ENCODE measurements at regions not wholly inside any gene's neighbourhood (a gene's known extent, or its start where the extent isn't known, plus 50 kb on each side); places are given as distances from the start of the nearest gene placed in this dataset.

DNA sequence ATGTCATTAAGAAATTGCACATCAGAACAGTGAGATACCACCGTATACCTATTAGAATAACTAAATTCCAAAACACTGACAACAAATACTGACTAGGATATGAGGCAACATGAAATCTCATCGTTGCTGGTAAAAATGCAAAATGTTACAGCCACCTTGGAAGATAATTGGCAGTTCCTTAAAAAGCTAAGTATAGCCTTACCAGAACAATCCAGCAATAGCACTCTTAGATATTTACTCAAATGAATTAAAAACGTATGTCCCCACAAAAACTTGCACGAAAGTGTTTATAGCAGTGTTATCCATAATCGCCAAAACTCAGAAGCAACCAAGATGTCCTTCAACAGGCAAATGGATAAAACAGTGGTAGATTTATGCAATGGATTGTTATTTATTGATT is 241.7 kb downstream of the EPHA4 start:
- FAIRE-seq = no peak
- TF ChIP-seq, protein P1, sequence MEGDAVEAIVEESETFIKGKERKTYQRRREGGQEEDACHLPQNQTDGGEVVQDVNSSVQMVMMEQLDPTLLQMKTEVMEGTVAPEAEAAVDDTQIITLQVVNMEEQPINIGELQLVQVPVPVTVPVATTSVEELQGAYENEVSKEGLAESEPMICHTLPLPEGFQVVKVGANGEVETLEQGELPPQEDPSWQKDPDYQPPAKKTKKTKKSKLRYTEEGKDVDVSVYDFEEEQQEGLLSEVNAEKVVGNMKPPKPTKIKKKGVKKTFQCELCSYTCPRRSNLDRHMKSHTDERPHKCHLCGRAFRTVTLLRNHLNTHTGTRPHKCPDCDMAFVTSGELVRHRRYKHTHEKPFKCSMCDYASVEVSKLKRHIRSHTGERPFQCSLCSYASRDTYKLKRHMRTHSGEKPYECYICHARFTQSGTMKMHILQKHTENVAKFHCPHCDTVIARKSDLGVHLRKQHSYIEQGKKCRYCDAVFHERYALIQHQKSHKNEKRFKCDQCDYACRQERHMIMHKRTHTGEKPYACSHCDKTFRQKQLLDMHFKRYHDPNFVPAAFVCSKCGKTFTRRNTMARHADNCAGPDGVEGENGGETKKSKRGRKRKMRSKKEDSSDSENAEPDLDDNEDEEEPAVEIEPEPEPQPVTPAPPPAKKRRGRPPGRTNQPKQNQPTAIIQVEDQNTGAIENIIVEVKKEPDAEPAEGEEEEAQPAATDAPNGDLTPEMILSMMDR (IDR thresholded peaks at IDR 0.05; ENCODE audit: insufficient read depth, missing control alignments) = no peak

GRCh38 chr2:221334481-221335218 is 237.5 kb downstream of the EPHA4 start:
- FAIRE-seq = no peak
- no peak for DNase-seq (ENCODE audit: insufficient read length, low spot score)
- TF ChIP-seq, protein P1 (IDR thresholded peaks at IDR 0.05; ENCODE audit: insufficient read depth, missing control alignments) = no peak

More for the DNA sequence above, 241.7 kb downstream of the EPHA4 start:
- DNase-seq (ENCODE audit: insufficient read length, low spot score) = no peak

- DNase-seq (ENCODE audit: insufficient read length, low spot score) = no peak
- no peak for FAIRE-seq
- TF ChIP-seq, protein P1 (IDR thresholded peaks at IDR 0.05; ENCODE audit: insufficient read depth, missing control alignments) = no peak
Observed at GRCh38 chr2:221335219-221335752, 236.8 kb downstream of the EPHA4 start.

GRCh38 chr2:221336967-221337366 is 235.1 kb downstream of the EPHA4 start:
- TF ChIP-seq, protein P1 (IDR thresholded peaks at IDR 0.05; ENCODE audit: insufficient read depth, missing control alignments) = no peak
- FAIRE-seq = no peak
- DNase-seq (ENCODE audit: insufficient read length, low spot score) = no peak

DNA sequence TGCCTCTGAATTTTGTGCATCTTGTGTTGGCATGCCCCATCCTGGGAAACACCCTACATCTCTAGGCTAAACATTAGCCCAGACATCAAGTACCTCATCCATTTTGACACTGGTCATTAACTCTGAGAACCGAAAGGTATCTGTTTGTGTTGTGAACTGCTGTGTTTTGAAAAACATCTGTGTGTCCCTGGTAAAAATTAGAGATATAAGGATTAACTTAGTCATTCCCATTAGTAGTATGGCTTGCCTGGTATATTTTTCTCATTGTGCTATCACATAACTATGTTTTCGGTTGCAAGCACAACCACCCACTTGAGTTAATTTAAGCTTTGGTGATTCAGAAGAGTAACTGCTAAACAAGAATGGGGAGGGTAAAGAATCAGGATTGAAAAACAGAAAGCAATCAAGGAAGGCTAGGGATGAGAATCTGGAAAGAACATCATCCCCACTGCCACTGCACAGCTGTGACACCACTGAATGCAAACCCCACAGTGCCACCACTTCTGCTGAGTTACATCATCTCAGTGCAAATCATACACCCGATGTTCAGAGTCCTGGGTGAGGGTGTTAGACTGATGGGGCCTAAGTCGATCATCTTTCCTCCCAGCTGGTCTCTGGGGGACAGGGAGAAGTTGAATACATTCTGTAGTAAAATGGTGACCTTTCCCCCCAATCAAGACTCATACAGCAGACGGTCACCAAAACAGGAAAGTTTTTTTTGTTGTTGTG is 234.0 kb downstream of the EPHA4 start:
- no peak for FAIRE-seq
- TF ChIP-seq, protein P1 (IDR thresholded peaks at IDR 0.05; ENCODE audit: insufficient read depth, missing control alignments) = no peak

GRCh38 chr2:221342388-221342787 is 229.7 kb downstream of the EPHA4 start:
- FAIRE-seq (no peak), DNase-seq (ENCODE audit: insufficient read length, low spot score) (no peak)
- TF ChIP-seq, protein P1 (IDR thresholded peaks at IDR 0.05; ENCODE audit: insufficient read depth, missing control alignments) = no peak

More for the DNA sequence above, 234.0 kb downstream of the EPHA4 start:
- DNase-seq (ENCODE audit: insufficient read length, low spot score) = no peak
